ENCODE measurements at regions not wholly inside any gene's neighbourhood (a gene's known extent, or its start where the extent isn't known, plus 50 kb on each side); places are given as distances from the start of the nearest gene placed in this dataset.

DNA sequence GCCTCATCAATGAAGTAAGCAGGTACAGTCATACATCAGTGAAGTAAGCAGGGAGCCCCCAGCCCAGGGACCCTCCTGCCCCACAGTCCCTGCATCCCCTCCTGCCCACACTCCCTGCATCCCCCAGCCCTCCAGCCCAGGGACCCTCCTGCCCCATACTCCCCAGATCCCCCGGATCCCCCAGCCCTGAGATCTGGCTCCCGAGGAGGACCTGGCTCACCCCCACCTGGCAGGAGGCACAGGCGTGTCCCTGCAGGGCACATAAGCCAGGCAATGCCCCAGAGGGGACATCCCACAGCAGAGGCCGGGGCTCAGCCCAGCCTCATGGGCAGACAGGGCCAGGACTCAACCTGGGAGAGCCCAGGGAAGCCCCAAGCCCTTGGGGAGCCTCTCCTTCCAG, 53.6 kb upstream of the TPM4 start:
- no peak for DNase-seq (ENCODE audit: low read depth in 2 of 2)

GRCh38 chr19:16023146-16023915, 53.0 kb upstream of the TPM4 start:
- no peak for DNase-seq (ENCODE audit: low read depth in 2 of 2)

DNA sequence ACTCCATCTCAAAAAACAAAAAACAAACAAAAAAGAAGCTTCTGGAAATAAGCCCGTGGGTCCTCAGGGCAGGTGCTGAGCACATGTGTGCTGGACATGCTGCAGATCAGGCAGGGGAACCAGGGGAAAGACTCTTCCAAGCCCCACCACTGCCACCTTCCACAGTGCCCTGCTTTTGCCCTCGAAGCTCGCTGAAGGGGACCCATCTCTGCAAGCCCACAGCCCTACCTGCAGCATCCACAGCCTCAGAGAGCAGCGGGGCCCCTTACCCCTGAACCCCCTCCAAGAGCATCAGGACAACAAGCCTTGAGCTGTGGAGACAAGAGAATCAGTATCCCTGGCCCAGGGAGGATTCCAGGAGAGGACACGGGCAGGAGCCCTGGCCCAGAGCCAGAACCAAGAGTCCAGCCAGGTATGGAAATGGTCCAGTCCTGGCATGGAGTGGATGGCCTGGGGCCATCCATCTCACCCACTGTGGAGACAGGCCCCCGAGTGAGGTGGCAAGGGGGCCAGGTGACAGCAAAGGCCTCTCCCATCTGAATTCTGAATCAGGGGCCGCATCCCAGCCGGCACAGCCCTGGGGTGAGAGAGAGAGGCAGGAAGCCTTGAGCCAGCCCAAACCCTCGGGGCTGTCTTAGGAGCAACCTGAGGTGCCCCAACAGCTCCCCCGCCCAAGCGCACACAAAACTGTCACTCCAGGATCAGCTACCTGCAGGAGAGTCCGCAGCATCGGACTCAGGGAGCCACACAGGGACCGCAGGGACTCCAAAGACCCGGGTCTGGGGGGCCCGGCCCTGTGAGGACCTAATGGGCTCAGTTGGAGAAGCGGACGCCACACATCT, 51.8 kb upstream of the TPM4 start:
- DNase-seq (ENCODE audit: low read depth in 2 of 2), result no peak

DNA sequence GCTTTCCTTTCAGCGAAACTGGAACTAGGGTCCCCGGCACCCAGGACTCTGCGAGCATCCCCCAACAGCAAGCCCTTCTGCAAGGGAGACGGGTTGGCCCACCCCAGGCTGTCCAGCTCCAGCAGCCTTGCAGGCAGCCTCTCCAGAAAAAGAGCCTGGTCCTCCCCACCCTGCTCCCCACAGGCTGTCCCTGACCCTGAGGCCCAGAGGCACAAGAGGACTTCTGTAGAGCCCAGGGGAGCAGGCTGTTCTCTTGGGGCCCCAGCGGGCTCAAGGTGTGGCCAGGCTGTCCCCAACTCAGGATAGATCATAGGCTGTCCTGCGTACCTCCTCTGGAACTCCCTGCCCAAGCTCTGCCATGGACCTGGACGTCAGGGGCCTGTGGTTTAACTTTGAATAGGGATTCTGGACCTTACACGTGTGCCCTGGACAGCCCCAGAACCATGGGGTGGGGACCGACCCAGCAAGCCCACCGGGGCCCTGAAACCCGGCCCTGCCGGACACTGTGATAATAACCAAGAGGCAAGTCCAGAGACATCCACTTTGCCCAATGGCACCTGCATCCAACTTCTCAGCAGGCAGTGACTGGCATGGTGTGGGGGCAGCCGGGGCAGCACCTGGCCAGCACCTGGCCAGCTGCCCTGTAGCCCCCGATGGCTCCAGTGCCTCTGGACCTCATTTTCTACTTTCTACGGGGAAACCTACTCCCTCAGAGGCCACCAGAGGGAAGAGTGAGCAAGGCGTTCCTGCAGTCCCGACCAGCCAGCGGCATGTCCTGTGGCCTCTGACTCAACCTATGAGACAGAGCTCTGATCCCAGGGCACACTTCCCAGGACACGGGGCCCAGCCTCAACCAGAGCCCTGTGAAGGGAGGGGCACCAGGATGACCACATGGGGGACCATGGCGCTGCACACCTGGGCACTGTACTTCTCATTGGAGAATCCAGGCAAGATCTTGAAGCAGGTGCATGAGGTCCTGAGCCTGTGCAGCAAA, 50.9 kb upstream of the TPM4 start:
- DNase-seq (ENCODE audit: low read depth in 2 of 2), result no peak

DNA sequence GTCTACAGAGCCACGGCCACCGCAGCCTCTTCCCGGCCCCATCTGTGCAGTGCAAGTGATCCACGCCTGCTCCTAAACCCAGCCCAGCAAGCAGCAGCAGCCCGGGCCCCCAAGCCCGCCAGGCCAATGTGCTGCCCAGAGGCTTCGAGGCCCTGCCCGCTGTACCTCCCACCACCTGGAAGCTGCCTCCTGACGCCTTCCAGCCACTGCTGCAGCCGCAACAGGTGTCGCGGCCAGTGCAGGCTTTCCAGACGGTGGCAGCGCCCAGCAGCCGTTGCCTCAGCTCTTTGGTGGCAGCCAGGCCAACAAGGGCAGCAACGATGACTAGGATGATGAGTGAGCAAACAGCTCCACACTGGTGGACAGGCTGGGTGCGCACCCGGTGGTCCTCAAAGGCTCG, 50.2 kb upstream of the TPM4 start:
- no peak for DNase-seq (ENCODE audit: low read depth in 2 of 2)

Data from stimulated activated CD4-positive, alpha-beta T cell treated with anti-CD3 and anti-CD28 coated beads, Interleukin-1b, Interleukin-23, amount 100 ng/mL, for 4 hours (primary cell).